K562 (cell line): ENCODE measurements at regions not wholly inside any gene's neighbourhood (a gene's known extent, or its start where the extent isn't known, plus 50 kb on each side); places are given as distances from the start of the nearest gene placed in this dataset.

Experiments
- ATAC-seq: fragments of 200-7000 bp; cut with Tn5 transposase; 3 replicates; pipeline ENCODE4 v1.9.1; 2020; ENCODE audit warnings: moderate library complexity
- BruUV-seq: library from RNA; stranded (reverse); fragments of 400-500 nt; replicated peaks from 2 replicates; lab custom pipeline; 2021; lab: Mats Ljungman, UMichigan
- CTCF ChIA-PET: fragments of 300-600 bp; formaldehyde crosslinking; extraction: SDS; loops from one replicate; lab custom pipeline; 2021; ENCODE audit warnings: low intra/inter-chr PET ratio; lab: Yijun Ruan, JAX
- POLR2A ChIA-PET: fragments of 300-600, 350-650 bp; sonication (Branson Sonifier 250); formaldehyde crosslinking; extraction: SDS; loops from one replicate; lab custom pipeline; 2021; ENCODE audit warnings: antibody characterized with exemption, inconsistent platforms; lab: Yijun Ruan, JAX
- DNase-seq, 4 experiments: peaks; one replicate each; pipeline versions ENCODE4 v3.0.0 to v3.0.0-alpha.2; 2011 to 2018; ENCODE audit warnings: low spot score in 3 of 4, mixed read lengths in 3 of 4; ENCODE audit errors: extremely low read depth in 1 of 4
- FAIRE-seq: peaks from 2 replicates; lab custom pipeline; 2011; peaks lifted over from hg19 to GRCh38; lab: Jason Lieb, UNC
- H2AFZ ChIP-seq: 2 replicates; pipeline ENCODE4 v1.6.0; 2011; ENCODE audit warnings: low read depth, low read length, control low read depth, inconsistent platforms
- H3K27ac ChIP-seq: fragments of 200-600 bp; 3 replicates; pipeline ENCODE4 v1.8.0; 2011; ENCODE audit warnings: low read depth, mild to moderate bottlenecking, control low read depth, inconsistent platforms, low read length, moderate library complexity, mixed read lengths; ENCODE audit errors: extremely low read depth
- H3K27me3 ChIP-seq, 2 experiments: fragments of 300-600 bp in 1 of 2; 2 replicates in 1 of 2; 3 replicates in 1 of 2; pipeline versions ENCODE4 v1.6.0 to v1.8.0; 2011; ENCODE audit warnings: inconsistent platforms in 2 of 2, low read length in 2 of 2, mild to moderate bottlenecking in 1 of 2, mixed read lengths in 1 of 2, moderate library complexity in 1 of 2; ENCODE audit not compliant: control insufficient read depth in 2 of 2, insufficient read depth in 2 of 2
- H3K36me3 ChIP-seq: fragments of 300-600 bp; 3 replicates; pipeline ENCODE4 v1.8.0; 2011; ENCODE audit warnings: mild to moderate bottlenecking, low read length, inconsistent platforms; ENCODE audit not compliant: control insufficient read depth, insufficient read depth
- H3K4me1 ChIP-seq, 2 experiments: fragments of 200-600 bp in 1 of 2; replicated peaks in 1 of 2; 2 replicates in 1 of 2; 3 replicates in 1 of 2; pipeline versions ENCODE4 v1.5.1 to v1.8.0; 2011; ENCODE audit warnings: inconsistent platforms in 2 of 2, low read length in 2 of 2, mild to moderate bottlenecking in 1 of 2, mixed read lengths in 1 of 2, moderate library complexity in 1 of 2; ENCODE audit not compliant: control insufficient read depth in 2 of 2, insufficient read depth in 2 of 2
- H3K4me2 ChIP-seq: 2 replicates; pipeline ENCODE4 v1.6.1; 2011; ENCODE audit warnings: low read length, control low read depth, inconsistent platforms, mixed read lengths; ENCODE audit not compliant: insufficient read depth
- H3K4me3 ChIP-seq: fragments of 200-600 bp; sonication (generic), shearing (Covaris generic); 2 replicates; pipeline ENCODE4 v1.5.1; 2016; ENCODE audit warnings: control low read depth, inconsistent platforms
- H3K79me2 ChIP-seq: fragments of 200-600 bp; 3 replicates; pipeline ENCODE4 v1.8.0; 2011; ENCODE audit warnings: low read length, inconsistent platforms; ENCODE audit not compliant: control insufficient read depth, insufficient read depth
- H3K9ac ChIP-seq, 2 experiments: 2 replicates each; pipeline versions ENCODE4 v1.6.0 to v1.6.1; 2011; ENCODE audit warnings: low read depth in 2 of 2, low read length in 2 of 2, control low read depth in 1 of 2, inconsistent platforms in 1 of 2, mild to moderate bottlenecking in 1 of 2, mixed read lengths in 1 of 2; ENCODE audit not compliant: insufficient read depth in 1 of 2
- H3K9me1 ChIP-seq: one replicate; pipeline ENCODE4 v1.6.0; 2011; ENCODE audit warnings: inconsistent platforms, mild to moderate bottlenecking, low read length, moderate library complexity; ENCODE audit not compliant: control insufficient read depth, insufficient read depth
- H3K9me3 ChIP-seq: replicated peaks from 2 replicates; pipeline ENCODE4 v1.5.1; 2011; ENCODE audit warnings: low read depth, low read length, inconsistent platforms; ENCODE audit not compliant: control insufficient read depth, insufficient read depth
- H4K20me1 ChIP-seq: replicated peaks from 2 replicates; pipeline ENCODE4 v1.6.1; 2011; ENCODE audit warnings: low read length, inconsistent platforms, mixed read lengths; ENCODE audit not compliant: control insufficient read depth, insufficient read depth
- CHD4 ChIP-seq: fragments of 200-600 bp; sonication (generic); IDR thresholded peaks from 3 replicates; pipeline ENCODE4 v1.6.1; 2012; ENCODE audit warnings: low read depth, mild to moderate bottlenecking, mixed read lengths, low read length, inconsistent platforms; ENCODE audit not compliant: insufficient read depth, insufficient replicate concordance, poor library complexity, severe bottlenecking
- CXXC5 ChIP-seq: fragments of 250-450 bp; sonication (Bioruptor Pico); IDR thresholded peaks from 2 replicates; pipeline ENCODE4 v1.8.0; 2022; ENCODE audit warnings: inconsistent platforms, mild to moderate bottlenecking, moderate library complexity
- E2F3 ChIP-seq: fragments of 250-450 bp; sonication (Bioruptor Pico); IDR thresholded peaks from 2 replicates; pipeline ENCODE4 v1.4.0; 2020; ENCODE audit warnings: mild to moderate bottlenecking
- EGR1 ChIP-seq: fragments of 450-650 bp; conservative IDR thresholded peaks from 2 replicates; pipeline ENCODE4 v1.6.1; 2017; ENCODE audit warnings: mild to moderate bottlenecking
- MTA2 ChIP-seq: fragments of 450-650 bp; IDR thresholded peaks from 2 replicates; pipeline ENCODE4 v1.6.1; 2016; ENCODE audit warnings: low read depth
- NR4A1 ChIP-seq, 2 experiments: fragments of 250-450 bp in 1 of 2; fragments of 450-650 bp in 1 of 2; sonication (Bioruptor Pico) in 1 of 2; IDR thresholded peaks; 2 replicates each; pipeline versions ENCODE4 v1.4.0 to v1.6.1; 2016 to 2020; ENCODE audit warnings: mild to moderate bottlenecking in 2 of 2, missing compliant biosample characterization in 1 of 2, missing genetic modification characterization in 1 of 2, moderate library complexity in 1 of 2
- SLC30A9 ChIP-seq: fragments of 250-450 bp; sonication (Bioruptor Pico); IDR thresholded peaks from 2 replicates; pipeline ENCODE4 v1.8.0; 2022; ENCODE audit warnings: mild to moderate bottlenecking, moderate library complexity
- SMC3 ChIP-seq: conservative IDR thresholded peaks from 2 replicates; pipeline ENCODE4 v1.6.1; 2011; ENCODE audit warnings: low read depth, low read length, improper control_type of control experiment; ENCODE audit not compliant: insufficient read depth
- SP1 ChIP-seq: sonication (generic); formaldehyde crosslinking; IDR thresholded peaks from 2 replicates; pipeline ENCODE4 v1.8.1; 2022; ENCODE audit warnings: mild to moderate bottlenecking, missing genetic modification reagents
- THRAP3 ChIP-seq: fragments of 450-650 bp; IDR thresholded peaks from 2 replicates; pipeline ENCODE4 v1.6.1; 2016; ENCODE audit warnings: mild to moderate bottlenecking, inconsistent platforms, borderline replicate concordance
- ZNF780A ChIP-seq: fragments of 250-450 bp; sonication (Bioruptor Pico); IDR thresholded peaks from 2 replicates; pipeline ENCODE4 v1.5.0; 2021; ENCODE audit warnings: mild to moderate bottlenecking
- WGBS: fragments of 100-300 bp; shearing (Covaris generic); methylation state at CpG from one replicate; pipeline ENCODE4 v1.1.6; 2016; ENCODE audit warnings: low coverage, mixed read lengths; ENCODE audit not compliant: insufficient coverage; ENCODE audit errors: missing lambda C conversion rate; 5-methylcytosine and 5-hydroxymethylcytosine counted together
- in situ Hi-C: fragments of 300-500 bp; cut with MboI; formaldehyde crosslinking; loops from 4 replicates; pipeline ENCODE4 v1.15.0; 2018; ENCODE audit warnings: inconsistent platforms, mixed read lengths
- intact Hi-C: fragments of 100-400 bp; cut with micrococcal nuclease; formaldehyde crosslinking; loops from 2 replicates; pipeline ENCODE4 v1.14.2; 2022
- TF ChIP-seq, protein P1 (sequence below): IDR thresholded peaks from 2 replicates; pipeline ENCODE4 v1.6.1; 2011; ENCODE audit warnings: borderline replicate concordance, low read depth, mild to moderate bottlenecking, moderate library complexity, low read length; ENCODE audit not compliant: insufficient read depth, poor library complexity, severe bottlenecking

DNA sequence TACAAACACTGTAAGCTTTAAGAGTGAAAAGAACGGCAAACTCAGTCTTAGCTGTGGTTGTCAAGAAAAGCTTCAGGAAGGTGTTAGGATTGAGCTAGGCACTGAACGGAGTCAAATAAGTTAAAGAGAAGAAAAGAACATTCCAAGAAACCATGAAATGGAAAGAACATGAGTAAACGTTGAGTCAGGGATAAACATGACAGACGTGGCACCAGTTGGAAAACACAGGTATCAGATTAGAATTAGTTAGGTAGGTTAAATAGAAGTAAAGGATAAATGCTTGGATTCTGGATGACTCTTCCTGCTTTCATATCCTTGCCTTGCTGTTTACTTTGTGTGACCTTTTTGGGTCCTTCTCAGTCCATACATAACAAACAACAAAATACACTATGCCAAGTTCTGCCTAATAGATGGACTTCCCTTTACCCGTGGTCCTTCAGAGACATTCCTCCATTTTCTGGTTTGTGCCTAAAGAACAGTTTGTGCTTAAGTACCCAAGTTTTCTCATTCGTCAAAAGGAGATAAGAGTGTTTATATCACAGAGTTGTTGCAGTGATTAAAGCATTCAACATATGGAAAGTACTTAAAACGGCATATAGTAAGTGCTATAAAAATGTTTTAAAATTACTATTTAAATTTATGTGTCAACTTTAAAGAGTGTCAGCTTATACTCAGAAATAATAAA is 446.9 kb downstream of the TMA16 start (continued):
- TF ChIP-seq NR4A1 (CRISPR knock-in tag; IDR thresholded peaks at IDR 0.05): no peak
- no peak for TF ChIP-seq NR4A1 (tag; IDR thresholded peaks at IDR 0.05)
- no peak for TF ChIP-seq SLC30A9 (CRISPR knock-in tag)
- no peak for TF ChIP-seq SMC3
- no peak for TF ChIP-seq MTA2
- TF ChIP-seq, all 486 proteins: peak for 0

DNA sequence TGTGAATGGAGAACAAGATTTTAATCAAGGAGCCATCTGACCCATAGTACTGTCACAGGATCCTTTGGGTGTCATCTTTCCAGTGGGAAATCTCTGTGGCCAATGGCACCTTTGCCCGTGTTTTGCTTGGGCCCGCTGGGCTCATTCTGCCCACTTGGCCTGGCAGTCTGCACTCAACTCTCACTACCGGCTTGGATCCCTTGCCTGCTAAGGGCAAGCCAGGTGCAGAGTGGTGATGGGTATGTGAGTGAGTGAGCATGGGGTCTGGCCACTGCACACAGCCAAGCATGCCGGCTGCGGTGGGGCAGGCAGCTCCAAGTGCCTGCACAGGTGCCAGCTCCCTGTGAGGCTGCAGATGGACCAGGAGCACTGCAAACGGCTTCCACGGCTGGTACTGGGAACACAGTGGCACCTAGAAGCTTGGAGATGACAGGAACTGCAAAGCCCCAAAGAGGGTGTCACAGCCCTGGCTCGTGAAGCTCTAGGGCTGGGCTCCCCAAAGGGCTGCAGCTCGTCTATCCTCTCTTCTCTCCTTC is 454.5 kb downstream of the TMA16 start:
- CTCF ChIA-PET: no interaction called here
- H3K9me1 ChIP-seq: no peaks in the 10 kb centered on the region
- no peak overlapping the region for H2AFZ ChIP-seq
- 2% methylated on average over 7 of the region's 9 CpGs for WGBS
- no peaks in the 10 kb centered on the region for H4K20me1 ChIP-seq
- TF ChIP-seq CHD4 (no peak), EGR1 (no peak), SP1 (CRISPR knock-in tag) (no peak), E2F3 (CRISPR knock-in tag) (no peak), THRAP3 (no peak), ZNF780A (no peak), CXXC5 (CRISPR knock-in tag) (no peak)
- TF ChIP-seq, protein P1, sequence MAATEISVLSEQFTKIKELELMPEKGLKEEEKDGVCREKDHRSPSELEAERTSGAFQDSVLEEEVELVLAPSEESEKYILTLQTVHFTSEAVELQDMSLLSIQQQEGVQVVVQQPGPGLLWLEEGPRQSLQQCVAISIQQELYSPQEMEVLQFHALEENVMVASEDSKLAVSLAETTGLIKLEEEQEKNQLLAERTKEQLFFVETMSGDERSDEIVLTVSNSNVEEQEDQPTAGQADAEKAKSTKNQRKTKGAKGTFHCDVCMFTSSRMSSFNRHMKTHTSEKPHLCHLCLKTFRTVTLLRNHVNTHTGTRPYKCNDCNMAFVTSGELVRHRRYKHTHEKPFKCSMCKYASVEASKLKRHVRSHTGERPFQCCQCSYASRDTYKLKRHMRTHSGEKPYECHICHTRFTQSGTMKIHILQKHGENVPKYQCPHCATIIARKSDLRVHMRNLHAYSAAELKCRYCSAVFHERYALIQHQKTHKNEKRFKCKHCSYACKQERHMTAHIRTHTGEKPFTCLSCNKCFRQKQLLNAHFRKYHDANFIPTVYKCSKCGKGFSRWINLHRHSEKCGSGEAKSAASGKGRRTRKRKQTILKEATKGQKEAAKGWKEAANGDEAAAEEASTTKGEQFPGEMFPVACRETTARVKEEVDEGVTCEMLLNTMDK: no peak
- intact Hi-C loops: no loop called here
- BruUV-seq: no TSS peak
- H3K4me3 ChIP-seq: no peak overlapping the region
- no peaks in the 10 kb centered on the region for H3K4me1 ChIP-seq
- ATAC-seq (no peak), FAIRE-seq (no peak), DNase-seq (no peak)
- no peak overlapping the region for H3K4me2 ChIP-seq
- no peak overlapping the region for H3K9ac ChIP-seq
- H3K36me3 ChIP-seq: no peaks in the 10 kb centered on the region
- H3K79me2 ChIP-seq: no peaks in the 10 kb centered on the region
- POLR2A ChIA-PET: no interaction called here
- no peaks in the 10 kb centered on the region; the same call in 1 of the 2 replicates for H3K9me3 ChIP-seq
- H3K27me3 ChIP-seq: no peaks in the 10 kb centered on the region
- in situ Hi-C loops: no loop called here
- no peak overlapping the region for H3K27ac ChIP-seq
